ENCODE measurements at regions not wholly inside any gene's neighbourhood (a gene's known extent, or its start where the extent isn't known, plus 50 kb on each side); places are given as distances from the start of the nearest gene placed in this dataset.

GRCh38 chr12:132396657-132397056, 67.3 kb upstream of the GALNT9 start:
- TF ChIP-seq, protein P1, sequence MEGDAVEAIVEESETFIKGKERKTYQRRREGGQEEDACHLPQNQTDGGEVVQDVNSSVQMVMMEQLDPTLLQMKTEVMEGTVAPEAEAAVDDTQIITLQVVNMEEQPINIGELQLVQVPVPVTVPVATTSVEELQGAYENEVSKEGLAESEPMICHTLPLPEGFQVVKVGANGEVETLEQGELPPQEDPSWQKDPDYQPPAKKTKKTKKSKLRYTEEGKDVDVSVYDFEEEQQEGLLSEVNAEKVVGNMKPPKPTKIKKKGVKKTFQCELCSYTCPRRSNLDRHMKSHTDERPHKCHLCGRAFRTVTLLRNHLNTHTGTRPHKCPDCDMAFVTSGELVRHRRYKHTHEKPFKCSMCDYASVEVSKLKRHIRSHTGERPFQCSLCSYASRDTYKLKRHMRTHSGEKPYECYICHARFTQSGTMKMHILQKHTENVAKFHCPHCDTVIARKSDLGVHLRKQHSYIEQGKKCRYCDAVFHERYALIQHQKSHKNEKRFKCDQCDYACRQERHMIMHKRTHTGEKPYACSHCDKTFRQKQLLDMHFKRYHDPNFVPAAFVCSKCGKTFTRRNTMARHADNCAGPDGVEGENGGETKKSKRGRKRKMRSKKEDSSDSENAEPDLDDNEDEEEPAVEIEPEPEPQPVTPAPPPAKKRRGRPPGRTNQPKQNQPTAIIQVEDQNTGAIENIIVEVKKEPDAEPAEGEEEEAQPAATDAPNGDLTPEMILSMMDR (conservative IDR thresholded peaks at IDR 0.05; ENCODE audit: low read depth, low read length): no peak
- no peak overlapping the region for H3K4me3 ChIP-seq (ENCODE audit: low read depth, low read length)
- no peak for DNase-seq (ENCODE audit: low read depth)

- H3K4me3 ChIP-seq (ENCODE audit: low read depth, low read length): no peak overlapping the region
- TF ChIP-seq, protein P1 (conservative IDR thresholded peaks at IDR 0.05; ENCODE audit: low read depth, low read length): no peak
- no peak for DNase-seq (ENCODE audit: low read depth)
These were observed 66.5 kb upstream of the GALNT9 start for GRCh38 chr12:132395908-132396305.

DNA sequence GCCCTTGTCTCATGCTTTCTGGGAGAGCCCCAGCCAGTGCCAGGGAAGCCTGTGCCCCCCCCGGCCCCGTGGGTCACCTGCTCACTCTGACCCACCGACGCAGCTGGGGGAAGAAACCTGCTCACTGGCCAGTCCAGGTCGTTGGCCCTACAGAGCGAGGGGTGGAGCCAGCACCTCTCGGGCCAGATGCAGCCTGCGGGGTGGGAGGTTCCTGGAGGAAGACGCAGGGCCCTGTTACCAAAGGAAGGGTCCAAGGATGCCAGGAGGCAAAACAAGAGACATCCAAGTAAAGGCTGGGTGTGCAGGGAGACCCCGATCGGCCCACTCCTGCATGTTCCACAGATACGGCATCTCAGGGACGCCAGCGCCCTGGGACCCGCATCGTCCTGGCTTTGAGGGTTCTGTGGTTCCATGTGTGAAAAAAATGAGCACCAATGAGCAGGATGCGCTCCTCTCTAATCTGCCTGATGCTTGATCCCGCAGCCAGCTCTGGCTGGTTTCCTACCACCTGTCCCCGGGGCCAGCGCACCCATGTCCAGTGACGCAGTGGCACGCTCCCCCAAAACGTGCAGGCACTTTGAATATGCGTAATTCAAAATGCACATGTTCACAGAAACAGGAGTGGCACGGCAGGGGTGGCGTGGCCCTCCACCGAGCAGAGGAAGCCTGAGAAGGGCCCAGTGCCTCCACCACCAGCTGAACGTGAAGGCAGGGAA, 66.0 kb upstream of the GALNT9 start:
- no peak for DNase-seq (ENCODE audit: low read depth)
- TF ChIP-seq, protein P1 (conservative IDR thresholded peaks at IDR 0.05; ENCODE audit: low read depth, low read length): no peak
- no peak overlapping the region for H3K4me3 ChIP-seq (ENCODE audit: low read depth, low read length)

DNA sequence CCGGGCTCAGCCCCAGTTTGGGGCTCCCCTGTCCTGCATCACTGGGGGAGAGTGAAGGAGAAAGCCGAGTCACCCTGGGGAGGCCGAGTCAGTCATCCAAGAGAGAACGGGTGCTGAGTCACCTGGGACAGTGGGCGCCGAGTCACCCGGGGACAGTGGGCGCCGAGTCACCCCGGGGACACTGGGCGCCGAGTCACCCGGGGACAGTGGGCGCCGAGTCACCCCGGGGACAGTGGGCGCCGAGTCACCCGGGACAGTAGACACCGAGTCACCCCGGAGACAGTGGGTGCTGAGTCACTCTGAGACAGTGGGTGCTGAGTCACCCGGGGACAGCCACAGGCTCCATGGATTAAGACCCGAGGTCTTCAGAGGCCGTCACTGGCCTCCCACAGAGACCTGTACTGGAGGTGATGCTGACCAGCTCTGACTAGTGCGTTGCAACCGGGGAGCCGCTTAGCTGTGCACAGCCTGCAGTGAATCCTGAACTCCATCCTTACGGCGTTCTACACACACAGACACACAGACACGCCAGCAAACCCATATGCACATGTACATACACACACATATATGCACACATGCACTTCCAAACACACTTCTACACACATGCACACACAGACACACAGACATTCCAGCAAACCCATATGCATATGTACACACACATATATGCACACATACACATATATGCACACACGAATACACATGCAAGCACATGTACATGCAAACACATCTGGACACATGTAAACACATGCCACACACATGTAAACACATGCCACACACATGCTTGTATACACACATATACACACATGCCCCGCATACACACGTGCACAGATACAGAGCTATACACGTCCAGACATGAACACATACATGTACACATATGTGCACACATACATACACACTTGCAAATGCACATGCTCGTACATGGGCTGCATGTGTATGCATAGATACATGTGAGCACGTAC, 64.9 kb upstream of the GALNT9 start:
- no peak overlapping the region for H3K4me3 ChIP-seq (ENCODE audit: low read depth, low read length)
- TF ChIP-seq, protein P1 (conservative IDR thresholded peaks at IDR 0.05; ENCODE audit: low read depth, low read length): no peak
- DNase-seq (ENCODE audit: low read depth): no peak

- no peak overlapping the region for H3K4me3 ChIP-seq (ENCODE audit: low read depth, low read length)
- DNase-seq (ENCODE audit: low read depth): no peak
- TF ChIP-seq, protein P1 (conservative IDR thresholded peaks at IDR 0.05; ENCODE audit: low read depth, low read length): no peak
These were observed 63.9 kb upstream of the GALNT9 start for GRCh38 chr12:132393245-132393795.

- no peak for DNase-seq (ENCODE audit: low read depth)
- H3K4me3 ChIP-seq (ENCODE audit: low read depth, low read length): no peak overlapping the region
- TF ChIP-seq, protein P1 (conservative IDR thresholded peaks at IDR 0.05; ENCODE audit: low read depth, low read length): no peak
These were observed 63.2 kb upstream of the GALNT9 start for GRCh38 chr12:132392389-132393244.
